HEK293 (cell line): ENCODE measurements at regions not wholly inside any gene's neighbourhood (a gene's known extent, or its start where the extent isn't known, plus 50 kb on each side); places are given as distances from the start of the nearest gene placed in this dataset.

ENCODE experiments used
- CTCF ChIA-PET: fragments of 350-600 bp; formaldehyde crosslinking; extraction: SDS; loops from one replicate; lab custom pipeline; 2021; ENCODE audit warnings: antibody characterized with exemption; lab: Yijun Ruan, JAX
- POLR2A ChIA-PET: fragments of 300-600 bp; formaldehyde crosslinking; extraction: SDS; loops from one replicate; lab custom pipeline; 2020; ENCODE audit warnings: antibody characterized with exemption, inconsistent platforms; lab: Yijun Ruan, JAX
- H3K27ac ChIP-seq: fragments of 200-500 bp; sonication (Bioruptor generic); 2 replicates; pipeline ENCODE4 v1.5.1; 2014; ENCODE audit warnings: low read depth, low read length, control low read depth, inconsistent platforms; ENCODE audit errors: extremely low read depth
- H3K36me3 ChIP-seq, 2 experiments: fragments of 200-500 bp in 1 of 2; sonication (Bioruptor generic) in 1 of 2; 1 replicate in 1 of 2; 2 replicates in 1 of 2; pipeline ENCODE4 v1.5.1; 2014 to 2017; ENCODE audit warnings: inconsistent platforms in 2 of 2, low read length in 2 of 2; ENCODE audit not compliant: control insufficient read depth in 2 of 2, insufficient read depth in 1 of 2
- H3K4me1 ChIP-seq: fragments of 200-500 bp; sonication (Bioruptor generic); 2 replicates; pipeline ENCODE4 v1.5.1; 2014; ENCODE audit warnings: mild to moderate bottlenecking, low read length, inconsistent platforms; ENCODE audit not compliant: control insufficient read depth, insufficient read depth
- H3K4me3 ChIP-seq: 2 replicates; pipeline ENCODE4 v1.5.1; 2011; ENCODE audit warnings: low read depth, mild to moderate bottlenecking, control low read depth, low read length, moderate library complexity
- H3K9me3 ChIP-seq: fragments of 200-500 bp; sonication (Bioruptor generic); 2 replicates; pipeline ENCODE4 v1.5.1; 2014; ENCODE audit warnings: low read depth, low read length, inconsistent platforms; ENCODE audit not compliant: control insufficient read depth, insufficient read depth
- BCL11A ChIP-seq: fragments of 450-650 bp; formaldehyde crosslinking; IDR thresholded peaks from 2 replicates; pipeline ENCODE4 v1.5.1; 2016; ENCODE audit warnings: low read depth, missing biosample characterization, missing genetic modification characterization
- GLIS2 ChIP-seq: fragments of 450-650 bp; formaldehyde crosslinking; IDR thresholded peaks from 2 replicates; pipeline ENCODE4 v1.5.1; 2016; ENCODE audit warnings: missing biosample characterization, missing genetic modification characterization
- HOXA7 ChIP-seq: sonication (generic); formaldehyde crosslinking; IDR thresholded peaks from 2 replicates; pipeline ENCODE4 v1.8.1; 2022; ENCODE audit warnings: missing genetic modification reagents, borderline replicate concordance
- HOXD13 ChIP-seq: sonication (generic); formaldehyde crosslinking; IDR thresholded peaks from 2 replicates; pipeline ENCODE4 v1.8.0; 2022; ENCODE audit warnings: missing genetic modification reagents, borderline replicate concordance
- IKZF3 ChIP-seq: fragments of 450-650 bp; IDR thresholded peaks from 2 replicates; pipeline ENCODE4 v1.5.0; 2018; ENCODE audit warnings: missing biosample characterization, mild to moderate bottlenecking, missing genetic modification characterization, moderate library complexity
- KLF7 ChIP-seq: fragments of 450-650 bp; formaldehyde crosslinking; IDR thresholded peaks from 2 replicates; pipeline ENCODE4 v1.5.1; 2016; ENCODE audit warnings: missing biosample characterization, missing genetic modification characterization, borderline replicate concordance
- PATZ1 ChIP-seq: fragments of 450-650 bp; formaldehyde crosslinking; IDR thresholded peaks from 2 replicates; pipeline ENCODE4 v1.5.1; 2016; ENCODE audit warnings: missing biosample characterization, missing genetic modification characterization
- PRDM2 ChIP-seq: fragments of 450-650 bp; formaldehyde crosslinking; IDR thresholded peaks from 2 replicates; pipeline ENCODE4 v1.5.1; 2016; ENCODE audit warnings: missing biosample characterization, missing genetic modification characterization, borderline replicate concordance
- SALL2 ChIP-seq: fragments of 450-650 bp; formaldehyde crosslinking; IDR thresholded peaks from 2 replicates; pipeline ENCODE4 v1.5.0; 2017; ENCODE audit warnings: missing biosample characterization, mild to moderate bottlenecking, missing genetic modification characterization, borderline replicate concordance
- SCRT1 ChIP-seq: fragments of 450-650 bp; formaldehyde crosslinking; IDR thresholded peaks from 2 replicates; pipeline ENCODE4 v1.5.1; 2016; ENCODE audit warnings: missing biosample characterization, missing genetic modification characterization, borderline replicate concordance
- ZBTB10 ChIP-seq: fragments of 450-650 bp; formaldehyde crosslinking; IDR thresholded peaks from 2 replicates; pipeline ENCODE4 v1.5.1; 2016; ENCODE audit warnings: missing biosample characterization, missing genetic modification characterization
- ZBTB44 ChIP-seq: fragments of 450-650 bp; IDR thresholded peaks from 2 replicates; pipeline ENCODE4 v1.5.1; 2018; ENCODE audit warnings: missing biosample characterization, mild to moderate bottlenecking, missing genetic modification characterization
- ZFP41 ChIP-seq: fragments of 450-650 bp; formaldehyde crosslinking; IDR thresholded peaks from 2 replicates; pipeline ENCODE4 v1.5.1; 2016; ENCODE audit warnings: missing biosample characterization, missing genetic modification characterization, borderline replicate concordance
- ZNF114 ChIP-seq: fragments of 450-650 bp; formaldehyde crosslinking; IDR thresholded peaks from 2 replicates; pipeline ENCODE4 v1.5.0; 2017; ENCODE audit warnings: missing biosample characterization, missing genetic modification characterization
- ZNF174 ChIP-seq: fragments of 450-650 bp; formaldehyde crosslinking; IDR thresholded peaks from 2 replicates; pipeline ENCODE4 v1.5.0; 2017; ENCODE audit warnings: missing biosample characterization, mild to moderate bottlenecking, missing genetic modification characterization
- ZNF223 ChIP-seq: fragments of 450-650 bp; formaldehyde crosslinking; IDR thresholded peaks from 2 replicates; pipeline ENCODE4 v1.5.1; 2016; ENCODE audit warnings: missing biosample characterization, missing genetic modification characterization
- ZNF248 ChIP-seq: fragments of 450-650 bp; formaldehyde crosslinking; IDR thresholded peaks from 2 replicates; pipeline ENCODE4 v1.5.1; 2017; ENCODE audit warnings: missing biosample characterization, missing genetic modification characterization
- ZNF341 ChIP-seq: fragments of 450-650 bp; formaldehyde crosslinking; IDR thresholded peaks from 2 replicates; pipeline ENCODE4; 2016; ENCODE audit warnings: low read depth, missing biosample characterization, missing genetic modification characterization
- ZNF530 ChIP-seq: fragments of 450-650 bp; formaldehyde crosslinking; IDR thresholded peaks from 2 replicates; pipeline ENCODE4 v1.5.1; 2016; ENCODE audit warnings: low read depth, missing biosample characterization, missing genetic modification characterization
- ZNF548 ChIP-seq: fragments of 450-650 bp; formaldehyde crosslinking; IDR thresholded peaks from 2 replicates; pipeline ENCODE4 v1.5.1; 2016; ENCODE audit warnings: missing biosample characterization, missing genetic modification characterization
- ZNF624 ChIP-seq: fragments of 450-650 bp; formaldehyde crosslinking; IDR thresholded peaks from 2 replicates; pipeline ENCODE4 v1.5.1; 2017; ENCODE audit warnings: missing biosample characterization, missing genetic modification characterization
- ZNF76 ChIP-seq: fragments of 450-650 bp; formaldehyde crosslinking; IDR thresholded peaks from 2 replicates; pipeline ENCODE4; 2016; ENCODE audit warnings: low read depth, missing biosample characterization, missing genetic modification characterization, borderline replicate concordance
- ZSCAN16 ChIP-seq: fragments of 450-650 bp; formaldehyde crosslinking; IDR thresholded peaks from 2 replicates; pipeline ENCODE4 v1.5.1; 2016; ENCODE audit warnings: missing biosample characterization, missing genetic modification characterization

GRCh38 chr17:13973960-13974651, 95.2 kb upstream of the COX10 start:
- no peaks in the 10 kb centered on the region for H3K4me1 ChIP-seq
- no peak for TF ChIP-seq SALL2
- TF ChIP-seq ZNF76 (tag by site-specific recombination), result no peak
- no peak for TF ChIP-seq ZBTB44
- TF ChIP-seq HOXD13 (CRISPR knock-in tag), result no peak
- TF ChIP-seq PRDM2 (tag by site-specific recombination), result no peak
- no peak for TF ChIP-seq ZSCAN16 (tag by site-specific recombination)
- TF ChIP-seq ZNF248 (tag by site-specific recombination), result no peak
- H3K27ac ChIP-seq, result no peak overlapping the region

GRCh38 chr17:13977837-13978236, 91.5 kb upstream of the COX10 start:
- Histone ChIP-seq H3K9me3 (no peaks in the 10 kb centered on the region), H3K4me1 (peaks cover 3% of the 10 kb centered on the region; the same call in 1 of the 2 replicates), H3K36me3 (no peaks in the 10 kb centered on the region), H3K27ac (no peak overlapping the region), H3K4me3 (no peak overlapping the region)
- CTCF ChIA-PET, result no interaction called here
- TF ChIP-seq SCRT1 (tag by site-specific recombination) (no peak), ZFP41 (tag by site-specific recombination) (no peak), BCL11A (no peak), KLF7 (tag by site-specific recombination) (no peak), GLIS2 (no peak), ZNF114 (no peak), ZNF223 (no peak), ZNF174 (no peak), HOXA7 (CRISPR knock-in tag) (no peak), PATZ1 (tag by site-specific recombination) (no peak), ZNF624 (no peak), ZNF341 (tag by site-specific recombination) (no peak), ZNF548 (no peak), ZBTB10 (tag by site-specific recombination) (no peak), IKZF3 (tag by site-specific recombination) (no peak), ZNF530 (tag by site-specific recombination) (no peak)
- POLR2A ChIA-PET, result no interaction called here

More at GRCh38 chr17:13973960-13974651, 95.2 kb upstream of the COX10 start:
- Histone ChIP-seq H3K4me3 (no peak overlapping the region), H3K9me3 (no peaks in the 10 kb centered on the region), H3K36me3 (no peaks in the 10 kb centered on the region)
- POLR2A ChIA-PET, result no interaction called here
- CTCF ChIA-PET, result no interaction called here
